Myocyte (in vitro differentiated cells): ENCODE measurements at regions not wholly inside any gene's neighbourhood (a gene's known extent, or its start where the extent isn't known, plus 50 kb on each side); places are given as distances from the start of the nearest gene placed in this dataset.
"Not testable (repeated sequence)": the region's sequence is repeated elsewhere in the genome, so short reads cannot be mapped to it uniquely, and the experiment has no call there.

Experiments
- DNase-seq: peaks from one replicate; pipeline ENCODE4 v3.0.0-alpha.2; 2012; ENCODE audit warnings: low read depth

DNA sequence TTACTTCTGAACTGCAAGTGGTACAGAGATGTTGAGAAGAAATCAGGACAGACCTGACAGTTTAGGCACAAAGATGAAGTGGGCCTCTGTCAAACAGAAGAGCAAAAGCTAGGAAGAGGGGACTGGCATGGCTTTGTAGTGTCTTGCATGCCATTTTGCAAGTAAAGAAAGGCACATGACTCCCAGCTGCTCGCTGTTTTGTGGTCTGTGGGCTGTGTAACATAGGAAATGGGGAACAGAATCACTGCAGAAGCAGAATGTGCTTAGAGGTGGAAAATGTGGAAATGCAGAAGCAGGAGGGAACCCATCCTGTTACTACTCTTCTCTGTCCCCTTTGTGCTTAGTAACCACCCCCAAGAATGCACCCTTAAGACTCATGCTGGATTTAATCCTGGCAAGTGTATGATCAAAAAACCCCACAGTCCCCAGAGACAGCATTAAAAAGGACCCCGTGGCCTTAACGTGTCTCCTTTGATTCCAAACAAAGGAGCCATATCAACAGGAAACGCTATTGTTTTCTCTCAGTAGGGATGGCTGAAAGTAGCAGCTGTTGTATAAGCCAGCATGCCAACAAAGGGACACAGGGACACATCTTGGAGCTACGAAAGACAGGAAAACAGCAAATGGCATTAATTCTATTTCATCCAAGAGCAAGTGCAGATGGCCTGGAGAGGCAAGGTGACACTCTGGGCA is 177.6 kb upstream of the GLRA2 start:
- peak; percentile 10 for DNase-seq

GRCh38 chrX:14347523-14347922 is 181.8 kb upstream of the GLRA2 start:
- no peak for DNase-seq

- DNase-seq: no peak
Measured at GRCh38 chrX:14344172-14344940, 185.0 kb upstream of the GLRA2 start.

DNA sequence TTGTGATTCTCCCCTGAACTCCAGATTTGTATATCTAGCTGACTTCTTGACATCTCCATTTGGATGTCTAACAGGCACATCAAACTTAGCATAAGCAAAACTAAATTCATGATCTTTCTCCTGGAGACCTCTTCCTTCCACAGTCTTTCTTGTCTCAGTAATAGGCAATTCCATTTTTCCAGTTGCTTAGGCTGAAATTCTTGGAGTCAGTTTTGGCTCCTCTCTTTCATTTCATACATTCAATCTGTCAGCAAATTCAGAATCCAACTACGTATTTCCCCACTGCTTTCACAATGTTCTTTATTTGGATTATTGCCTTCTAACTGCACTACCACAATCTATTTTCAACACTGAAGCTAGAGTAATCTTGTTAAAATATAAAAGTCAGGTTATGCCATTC is 219.9 kb upstream of the GLRA2 start:
- DNase-seq: no peak

DNA sequence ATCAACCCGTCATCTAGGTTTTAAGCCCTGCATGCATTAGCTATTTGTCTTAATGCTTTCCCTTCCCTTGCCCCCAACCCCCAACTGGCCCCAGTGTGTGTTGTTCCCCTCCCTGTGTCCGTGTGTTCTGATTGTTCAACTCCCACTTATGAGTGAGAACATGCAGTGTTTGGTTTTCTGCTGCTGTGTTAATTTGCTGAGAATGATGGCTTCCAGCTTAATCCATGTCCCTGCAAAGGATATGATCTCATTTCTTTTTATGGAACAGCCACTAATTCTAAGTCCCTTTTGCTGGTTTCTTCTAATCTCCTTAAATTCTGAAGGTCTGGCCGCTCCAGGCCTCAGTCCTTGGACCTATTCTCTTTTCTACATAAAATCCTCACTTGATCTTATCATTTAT is 220.4 kb upstream of the GLRA2 start:
- DNase-seq: not testable (repeated sequence)

- no peak for DNase-seq
Measured at GRCh38 chrX:14303891-14304290, 225.4 kb upstream of the GLRA2 start.

DNA sequence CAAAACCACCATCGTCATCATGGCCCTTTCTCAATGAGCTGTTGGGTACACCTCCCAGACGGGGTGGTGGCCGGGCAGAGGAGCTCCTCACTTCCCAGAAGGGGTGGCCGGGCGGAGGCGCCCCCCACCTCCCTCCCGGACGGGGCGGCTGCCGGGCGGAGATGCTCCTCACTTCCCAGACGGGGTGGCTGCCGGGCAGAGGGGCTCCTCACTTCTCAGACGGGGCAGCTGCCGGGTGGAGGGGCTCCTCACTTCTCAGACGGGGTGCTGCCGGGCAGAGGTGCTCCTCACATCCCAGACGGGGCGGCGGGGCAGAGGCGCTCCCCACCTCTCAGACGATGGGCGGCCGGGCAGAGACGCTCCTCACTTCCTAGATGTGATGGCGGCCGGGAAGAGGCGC is 226.8 kb upstream of the GLRA2 start:
- not testable (repeated sequence) for DNase-seq

DNA sequence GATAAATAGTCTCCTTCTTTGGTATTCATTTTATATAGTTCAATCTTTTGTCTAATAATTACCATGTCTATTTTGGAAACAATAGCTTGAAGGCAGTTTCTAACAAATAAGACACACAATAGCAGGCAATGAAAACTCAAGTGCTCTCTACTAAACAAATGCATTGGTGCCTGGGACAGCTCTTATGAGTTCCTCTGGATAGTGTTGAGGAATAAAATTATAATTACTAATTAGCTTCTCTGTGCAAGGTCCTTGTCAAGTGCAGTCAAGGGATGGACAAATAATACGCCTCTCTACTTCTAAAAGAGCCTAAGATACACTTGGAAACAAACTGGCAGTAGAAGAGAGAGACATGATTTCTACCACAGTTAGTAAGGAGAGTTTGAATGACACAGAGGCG is 229.0 kb upstream of the GLRA2 start:
- DNase-seq: no peak

DNA sequence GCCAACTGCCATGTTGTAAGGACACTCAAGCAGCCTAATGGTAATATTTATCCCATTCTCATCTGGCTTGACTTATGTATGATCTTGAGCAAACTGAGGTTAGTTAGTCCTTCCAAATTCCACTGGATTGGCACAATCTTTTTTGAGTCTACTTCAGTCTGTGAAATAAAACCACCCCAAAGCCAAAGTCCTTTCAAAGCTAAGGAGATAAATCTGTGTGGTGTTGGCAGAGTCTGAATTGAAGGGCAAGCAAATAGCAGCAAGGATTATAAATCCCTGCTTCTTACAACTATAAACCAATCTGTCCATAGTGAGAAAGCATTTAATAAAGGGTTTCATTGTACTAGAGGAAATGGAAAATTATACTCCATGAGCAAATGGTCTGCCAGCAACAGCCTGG is 233.9 kb upstream of the GLRA2 start:
- DNase-seq: no peak

DNA sequence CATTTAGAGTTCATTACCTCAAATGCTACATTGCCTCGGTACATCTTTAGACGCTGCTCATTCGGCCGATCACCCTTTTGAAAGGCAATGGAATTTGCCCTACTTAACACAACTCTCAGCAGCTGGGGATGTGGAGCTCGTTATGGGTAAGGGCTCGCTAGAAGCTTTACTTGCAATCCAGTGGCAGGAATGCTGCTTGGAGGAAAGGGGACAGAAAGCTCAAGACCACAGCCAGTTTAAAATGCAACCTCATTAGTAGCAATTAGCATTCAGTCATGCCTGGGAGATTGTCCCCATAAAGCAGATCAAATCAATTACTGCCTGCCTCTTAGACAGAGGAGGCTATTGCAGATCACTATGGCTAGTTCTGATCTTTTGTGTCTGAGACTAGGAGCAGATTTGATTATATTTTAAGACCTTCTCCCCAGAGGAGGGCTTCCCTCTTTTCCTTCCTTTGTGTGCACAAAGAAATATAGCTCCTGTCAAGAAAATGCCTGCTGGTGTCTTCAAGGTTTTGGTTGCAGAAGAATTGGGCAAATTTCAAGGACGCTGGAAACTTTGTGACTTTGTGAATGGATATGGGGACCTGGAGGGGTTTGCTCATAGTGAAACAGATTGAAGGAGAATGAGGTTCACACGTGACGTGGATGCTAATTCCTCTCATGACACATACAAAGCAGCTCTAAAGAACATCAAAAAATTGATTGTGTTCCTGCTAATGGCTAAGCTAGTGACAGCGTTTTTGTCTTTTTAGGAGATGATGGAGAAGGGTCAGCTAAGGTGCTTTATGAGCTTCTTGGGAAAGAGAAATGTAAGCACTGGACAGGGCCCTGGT is 237.5 kb upstream of the GLRA2 start:
- DNase-seq: no peak

DNA sequence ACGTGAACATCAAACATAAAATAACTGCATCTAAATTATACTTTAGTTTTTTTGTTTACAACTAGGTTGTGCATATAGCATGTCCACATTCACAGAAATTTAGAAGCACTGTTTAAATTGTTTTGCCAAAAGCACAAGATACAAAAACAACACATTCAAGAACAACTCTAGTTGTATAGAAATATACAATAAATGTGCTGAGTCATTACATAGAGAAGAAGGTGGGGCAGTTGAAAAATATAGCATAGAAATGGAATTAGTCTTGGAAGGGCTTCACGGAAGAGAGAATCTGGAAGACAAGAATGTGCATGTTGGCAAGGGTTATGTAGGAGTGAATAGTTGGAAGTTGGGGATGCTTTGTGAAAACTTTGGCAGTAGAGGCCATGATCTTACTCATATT is 239.0 kb upstream of the GLRA2 start:
- DNase-seq: no peak

DNA sequence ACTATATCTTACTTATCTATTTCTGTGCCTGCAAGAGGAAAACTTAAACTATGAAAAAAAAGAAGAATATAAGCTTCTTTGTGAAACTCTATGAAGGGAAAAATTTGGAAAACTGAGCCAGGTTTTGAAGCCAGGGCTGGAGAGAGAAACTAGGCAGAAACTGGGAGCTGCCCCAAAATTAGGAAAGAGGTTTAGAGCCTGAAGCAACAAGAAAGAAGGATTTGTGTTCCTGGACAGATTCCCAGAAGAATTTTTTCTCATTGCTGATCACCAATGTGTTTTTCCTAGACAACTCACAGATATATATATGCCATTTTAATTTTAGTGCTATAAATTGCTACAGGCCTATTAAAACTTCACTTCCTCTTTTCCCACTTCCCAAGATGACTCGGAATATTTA is 245.0 kb upstream of the GEMIN8 start:
- no peak for DNase-seq

GRCh38 chrX:14267216-14267615 is 237.5 kb upstream of the GEMIN8 start:
- no peak for DNase-seq

DNA sequence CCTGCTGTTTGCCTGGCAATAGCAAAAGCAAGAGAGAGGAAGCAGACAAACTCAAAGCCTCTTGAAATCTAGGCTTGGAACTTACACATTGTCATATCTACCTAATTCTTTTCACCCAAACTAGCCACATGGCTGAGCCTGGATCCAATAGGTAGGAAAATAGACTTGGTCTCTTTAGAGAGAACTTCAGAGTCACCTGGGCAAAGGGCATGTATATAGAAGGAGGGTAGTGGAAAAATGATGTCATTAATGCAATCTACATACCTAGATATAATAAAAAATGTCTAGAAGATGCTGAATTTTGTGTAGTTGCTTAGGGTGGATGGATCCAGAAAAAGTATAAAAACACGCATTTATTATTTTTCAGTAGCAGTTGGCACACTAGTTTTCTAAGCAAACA is 237.0 kb upstream of the GEMIN8 start:
- DNase-seq: no peak

DNA sequence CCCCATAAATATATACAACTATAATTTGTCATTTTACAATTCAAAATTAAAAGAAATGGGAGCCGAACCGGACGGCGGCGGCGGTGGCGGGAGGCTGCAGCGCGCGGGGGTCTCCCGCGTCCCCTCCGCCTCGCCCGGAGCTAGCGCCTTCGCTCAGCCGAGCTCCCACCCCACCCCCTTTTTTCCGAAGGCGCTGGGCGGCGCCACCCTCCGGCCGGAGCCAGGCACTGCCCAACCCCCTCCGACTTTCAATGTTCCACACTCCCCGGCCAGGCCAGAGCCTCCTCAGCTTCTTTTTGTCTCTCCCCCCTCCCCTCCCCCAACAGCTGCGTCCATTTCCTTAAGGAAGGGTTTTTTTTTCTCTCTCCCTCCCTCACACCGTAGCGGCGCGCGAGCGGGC is 214.1 kb upstream of the GEMIN8 start:
- DNase-seq: no peak

DNA sequence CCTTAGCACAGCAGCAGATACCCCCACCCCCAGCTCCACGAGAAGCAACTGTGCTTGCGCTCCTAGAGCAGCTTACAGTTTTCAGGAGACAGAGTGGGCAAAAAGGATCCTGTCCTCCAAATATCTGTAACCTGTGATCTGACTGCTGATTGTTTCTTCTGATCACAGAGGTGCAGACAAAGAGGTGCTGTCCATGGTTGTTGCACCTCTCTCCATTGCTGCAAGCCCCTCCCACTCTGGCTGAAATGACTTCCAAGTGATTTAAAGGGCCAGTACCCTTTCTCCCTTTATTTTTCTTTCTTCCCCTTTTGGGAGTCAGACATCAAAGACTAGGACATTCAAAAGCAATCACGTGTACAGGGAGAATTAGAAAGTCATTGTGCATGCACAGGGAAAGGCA is 205.3 kb upstream of the GEMIN8 start:
- DNase-seq: no peak

GRCh38 chrX:14232688-14233087 is 203.0 kb upstream of the GEMIN8 start:
- DNase-seq: no peak

- no peak for DNase-seq
Measured at GRCh38 chrX:14228611-14229010, 198.9 kb upstream of the GEMIN8 start.

GRCh38 chrX:14220386-14220944 is 190.8 kb upstream of the GEMIN8 start:
- no peak for DNase-seq

DNA sequence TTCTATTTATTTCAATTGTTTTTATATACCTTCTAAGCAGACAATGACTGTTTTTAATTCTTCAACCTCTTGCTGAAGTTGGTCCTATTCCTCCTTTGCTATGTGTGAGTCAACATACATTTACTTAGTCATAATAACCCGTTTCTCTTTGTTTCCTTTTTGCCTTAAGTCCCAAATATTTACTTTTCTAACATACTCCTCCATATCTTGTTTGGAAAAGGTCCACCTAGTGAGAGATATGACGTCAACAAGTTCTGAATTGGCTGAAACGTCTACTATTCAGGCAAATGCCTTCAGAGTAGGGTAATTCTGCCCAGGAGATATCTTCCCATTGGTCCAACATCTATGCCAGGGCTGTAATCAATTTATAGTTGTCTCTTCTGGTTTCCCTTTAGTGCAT is 179.3 kb upstream of the GEMIN8 start:
- DNase-seq: no peak

GRCh38 chrX:14194711-14195110 is 165.0 kb upstream of the GEMIN8 start:
- no peak for DNase-seq

GRCh38 chrX:14193547-14193946 is 163.9 kb upstream of the GEMIN8 start:
- DNase-seq: no peak
